ENCODE measurements at regions not wholly inside any gene's neighbourhood (a gene's known extent, or its start where the extent isn't known, plus 50 kb on each side); places are given as distances from the start of the nearest gene placed in this dataset.

- ChIA-PET POLR2A (ENCODE audit: low non-redundant PET) (no interaction called here), CTCF (no interaction called here)
- Histone ChIP-seq H3K4me1 (ENCODE audit: insufficient read depth, low read length, poor library complexity, severe bottlenecking) (no peaks in the 10 kb centered on the region), H3K27me3 (replicated peaks; ENCODE audit: insufficient read depth, low read depth, low read length, poor library complexity) (no peaks in the 10 kb centered on the region), H3K36me3 (ENCODE audit: insufficient read depth, low read length, poor library complexity, severe bottlenecking) (no peaks in the 10 kb centered on the region), H3K9me3 (ENCODE audit: low read depth, low read length, poor library complexity, severe bottlenecking) (no peaks in the 10 kb centered on the region), H3K27ac (ENCODE audit: low read depth, low read length, poor library complexity, severe bottlenecking) (no peak overlapping the region), H3K4me3 (ENCODE audit: low read depth, low read length, poor library complexity, severe bottlenecking) (no peak overlapping the region)
- TF ChIP-seq EZH2 (IDR thresholded peaks at IDR 0.05; ENCODE audit: borderline replicate concordance, low read depth, low read length, poor library complexity, severe bottlenecking) (no peak), CTCF (conservative IDR thresholded peaks at IDR 0.05; ENCODE audit: low read depth, low read length) (no peak)
- no TSS peak for BruUV-seq (replicated peaks)
- no peak for DNase-seq (ENCODE audit: low spot score)
- intact Hi-C loops (cut with micrococcal nuclease; ENCODE audit: unreplicated experiment), result no loop called here
Observed at GRCh38 chr18:34001376-34001775, 223.3 kb downstream of the NOL4 start.

GRCh38 chr18:33987206-33987605 lies 237.5 kb downstream of the NOL4 start:
- ChIA-PET POLR2A (ENCODE audit: low non-redundant PET) (no interaction called here), CTCF (no interaction called here)
- intact Hi-C loops (cut with micrococcal nuclease; ENCODE audit: unreplicated experiment), result no loop called here
- no TSS peak for BruUV-seq (replicated peaks)
- H3K36me3 ChIP-seq (ENCODE audit: insufficient read depth, low read length, poor library complexity, severe bottlenecking), result no peaks in the 10 kb centered on the region
- H3K9me3 ChIP-seq (ENCODE audit: low read depth, low read length, poor library complexity, severe bottlenecking), result no peaks in the 10 kb centered on the region
- TF ChIP-seq EZH2 (IDR thresholded peaks at IDR 0.05; ENCODE audit: borderline replicate concordance, low read depth, low read length, poor library complexity, severe bottlenecking), result no peak
- TF ChIP-seq CTCF (conservative IDR thresholded peaks at IDR 0.05; ENCODE audit: low read depth, low read length), result no peak
- no peaks in the 10 kb centered on the region for H3K27me3 ChIP-seq (replicated peaks; ENCODE audit: insufficient read depth, low read depth, low read length, poor library complexity)
- no peak overlapping the region for H3K4me3 ChIP-seq (ENCODE audit: low read depth, low read length, poor library complexity, severe bottlenecking)
- H3K4me1 ChIP-seq (ENCODE audit: insufficient read depth, low read length, poor library complexity, severe bottlenecking), result no peaks in the 10 kb centered on the region
- DNase-seq (ENCODE audit: low spot score), result no peak
- H3K27ac ChIP-seq (ENCODE audit: low read depth, low read length, poor library complexity, severe bottlenecking), result no peak overlapping the region

GRCh38 chr18:33983126-33983525 lies 241.6 kb downstream of the NOL4 start:
- Histone ChIP-seq H3K9me3 (ENCODE audit: low read depth, low read length, poor library complexity, severe bottlenecking) (no peaks in the 10 kb centered on the region), H3K27ac (ENCODE audit: low read depth, low read length, poor library complexity, severe bottlenecking) (no peak overlapping the region), H3K4me3 (ENCODE audit: low read depth, low read length, poor library complexity, severe bottlenecking) (no peak overlapping the region), H3K4me1 (ENCODE audit: insufficient read depth, low read length, poor library complexity, severe bottlenecking) (no peaks in the 10 kb centered on the region), H3K27me3 (replicated peaks; ENCODE audit: insufficient read depth, low read depth, low read length, poor library complexity) (no peaks in the 10 kb centered on the region), H3K36me3 (ENCODE audit: insufficient read depth, low read length, poor library complexity, severe bottlenecking) (no peaks in the 10 kb centered on the region)
- ChIA-PET POLR2A (ENCODE audit: low non-redundant PET) (no interaction called here), CTCF (no interaction called here)
- no TSS peak for BruUV-seq (replicated peaks)
- DNase-seq (ENCODE audit: low spot score), result no peak
- TF ChIP-seq CTCF (conservative IDR thresholded peaks at IDR 0.05; ENCODE audit: low read depth, low read length), result no peak
- no peak for TF ChIP-seq EZH2 (IDR thresholded peaks at IDR 0.05; ENCODE audit: borderline replicate concordance, low read depth, low read length, poor library complexity, severe bottlenecking)
- intact Hi-C loops (cut with micrococcal nuclease; ENCODE audit: unreplicated experiment), result no loop called here

All from A673 (cell line).